Endodermal cell (in vitro differentiated cells): ENCODE measurements at regions not wholly inside any gene's neighbourhood (a gene's known extent, or its start where the extent isn't known, plus 50 kb on each side); places are given as distances from the start of the nearest gene placed in this dataset.

ENCODE experiments used
- DNase-seq: peaks from one replicate; pipeline ENCODE4 v3.0.0-alpha.2; 2017
- H3K27ac ChIP-seq: 2 replicates; pipeline ENCODE4 v1.5.1; 2013; ENCODE audit warnings: mild to moderate bottlenecking, low read depth, low read length, moderate library complexity
- H3K27me3 ChIP-seq: 2 replicates; pipeline ENCODE4 v1.6.1; 2013; ENCODE audit warnings: mild to moderate bottlenecking, low read length, moderate library complexity; ENCODE audit not compliant: insufficient read depth, control insufficient read depth, poor library complexity, severe bottlenecking
- H3K36me3 ChIP-seq: 2 replicates; pipeline ENCODE4 v1.7.0; 2013; ENCODE audit warnings: mild to moderate bottlenecking, low read length, moderate library complexity; ENCODE audit not compliant: control insufficient read depth, insufficient read depth
- H3K4me1 ChIP-seq: one replicate; pipeline ENCODE4 v1.7.0; 2013; ENCODE audit warnings: low read length; ENCODE audit not compliant: control insufficient read depth, insufficient read depth
- H3K4me3 ChIP-seq: 2 replicates; pipeline ENCODE4 v1.5.1; 2013; ENCODE audit warnings: mild to moderate bottlenecking, low read length, moderate library complexity
- H3K9ac ChIP-seq: 2 replicates; pipeline ENCODE4 v1.6.1; 2013; ENCODE audit warnings: mild to moderate bottlenecking, low read length, moderate library complexity; ENCODE audit not compliant: poor library complexity, severe bottlenecking; ENCODE audit errors: extremely low read depth
- H3K9me3 ChIP-seq: 2 replicates; pipeline ENCODE4 v1.6.1; 2013; ENCODE audit warnings: mild to moderate bottlenecking, low read length, moderate library complexity; ENCODE audit not compliant: control insufficient read depth
- H3K27ac Mint-ChIP-seq: 2 replicates; pipeline ENCODE4 v1.8.0; 2020; ENCODE audit warnings: mixed read lengths
- H3K27me3 Mint-ChIP-seq: 2 replicates; pipeline ENCODE4 v1.8.0; 2021; ENCODE audit warnings: mild to moderate bottlenecking, mixed read lengths; ENCODE audit not compliant: insufficient read depth
- H3K36me3 Mint-ChIP-seq: 2 replicates; pipeline ENCODE4 v1.8.0; 2020; ENCODE audit warnings: low read depth, mixed read lengths
- H3K4me1 Mint-ChIP-seq: 2 replicates; pipeline ENCODE4 v1.8.0; 2020; ENCODE audit warnings: mixed read lengths
- H3K4me3 Mint-ChIP-seq: 2 replicates; pipeline ENCODE4 v1.8.0; 2020; ENCODE audit warnings: mild to moderate bottlenecking, moderate library complexity, mixed read lengths
- H3K9me3 Mint-ChIP-seq: 2 replicates; pipeline ENCODE4 v1.8.0; 2020; ENCODE audit warnings: mild to moderate bottlenecking, mixed read lengths
- CTCF ChIP-seq: fragments of 200-600 bp; sonication (generic); conservative IDR thresholded peaks from 2 replicates; pipeline ENCODE4 v1.5.0; 2021; ENCODE audit warnings: antibody characterized with exemption, mild to moderate bottlenecking
- whole genome bisulfite sequencing, 2 experiments: methylation state at CpG; one replicate each; pipeline versions ENCODE4 v1.1.5 to v1.1.7; 2013; ENCODE audit warnings: missing lambda C conversion rate in 2 of 2, mixed read lengths in 1 of 2; ENCODE audit not compliant: insufficient coverage in 1 of 2, insufficient read length in 1 of 2; 5-methylcytosine and 5-hydroxymethylcytosine counted together

DNA sequence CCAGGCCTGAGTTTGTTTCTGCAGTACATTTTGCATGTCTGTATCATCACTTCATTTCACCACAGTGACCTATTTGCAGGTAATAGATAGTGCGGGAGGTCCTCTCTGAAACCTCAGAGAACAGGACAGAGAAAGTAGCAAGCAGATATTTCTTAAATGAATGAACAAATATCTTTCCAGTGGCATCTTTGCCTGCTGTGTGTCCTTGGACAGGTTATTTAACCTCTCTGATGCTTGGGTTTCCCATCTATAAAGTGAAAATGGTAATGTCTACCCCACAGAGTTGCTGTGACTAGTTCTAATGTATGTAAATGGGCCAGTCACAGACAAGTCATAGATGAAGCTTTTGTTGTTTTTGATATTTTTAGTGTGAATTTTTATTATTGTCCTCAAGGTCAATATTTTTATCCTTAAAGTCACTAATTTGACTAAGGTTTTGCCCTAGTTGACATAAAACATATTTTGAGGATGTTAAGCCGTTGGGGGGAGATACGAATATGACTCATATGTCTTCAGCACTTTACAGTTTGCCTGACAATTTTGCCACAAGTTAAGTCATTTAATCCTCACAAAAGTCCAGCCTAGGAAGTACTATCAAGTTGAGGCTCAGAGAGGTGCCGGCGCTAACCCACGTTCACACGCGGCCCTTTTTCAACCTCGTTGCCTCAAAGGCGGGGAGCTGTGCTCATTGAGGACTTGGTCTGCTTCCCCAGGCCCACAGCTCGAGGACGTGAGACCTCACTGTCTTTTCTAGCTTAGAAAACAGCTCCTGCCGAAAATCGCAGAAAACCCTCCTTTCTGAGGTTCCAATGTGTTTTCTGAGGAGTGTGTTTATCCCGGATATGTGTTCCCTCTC is 126.7 kb upstream of the STX18 start:
- peaks cover 34% of the 10 kb centered on the region for H3K4me1 Mint-ChIP-seq
- DNase-seq, result no peak
- H3K27ac Mint-ChIP-seq, result no peak overlapping the region
- no peaks in the 10 kb centered on the region for H3K9me3 Mint-ChIP-seq
- Histone ChIP-seq H3K4me1 (peaks cover 13% of the 10 kb centered on the region), H3K27me3 (peaks cover 39% of the 10 kb centered on the region), H3K36me3 (no peaks in the 10 kb centered on the region), H3K9me3 (no peaks in the 10 kb centered on the region), H3K27ac (no peak overlapping the region), H3K4me3 (no peak overlapping the region), H3K9ac (no peak overlapping the region)
- no peak for TF ChIP-seq CTCF
- H3K27me3 Mint-ChIP-seq, result peaks cover 47% of the 10 kb centered on the region
- H3K36me3 Mint-ChIP-seq, result no peaks in the 10 kb centered on the region
- no peak overlapping the region for H3K4me3 Mint-ChIP-seq
- 69 to 73% methylated on average over 9 to 15 of the region's 15 CpGs for WGBS, 2 experiments

DNA sequence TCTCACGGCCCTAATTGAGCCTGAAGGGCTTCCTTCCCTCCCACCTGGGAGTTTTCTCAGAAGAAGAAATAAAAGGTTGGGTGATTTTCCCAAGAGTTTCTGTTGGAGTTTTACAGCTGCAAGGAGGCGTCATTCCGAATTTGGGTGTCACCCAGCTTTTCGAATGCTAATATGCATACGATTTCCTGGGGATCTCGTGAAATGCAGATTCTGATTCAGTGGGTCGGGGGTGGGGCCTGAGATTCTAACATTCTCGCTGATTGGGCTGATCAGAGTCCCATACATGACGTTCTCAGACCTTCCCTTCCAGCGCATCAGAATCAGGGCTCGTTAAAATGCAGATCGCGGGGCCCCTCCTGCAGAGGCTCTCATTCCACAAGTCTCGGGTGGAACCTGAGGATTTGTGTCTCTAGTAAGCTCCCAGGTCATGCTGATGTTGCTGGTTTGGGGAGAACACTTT is 125.8 kb upstream of the STX18 start:
- H3K4me1 Mint-ChIP-seq, result peaks cover 34% of the 10 kb centered on the region

More for the DNA sequence above, 125.8 kb upstream of the STX18 start:
- H3K27me3 ChIP-seq, result peaks cover 39% of the 10 kb centered on the region
- peak; percentile 7 for TF ChIP-seq CTCF
- Mint-ChIP-seq H3K27ac (peak overlapping the region; percentile 87), H3K36me3 (peaks cover under 1% of the 10 kb centered on the region), H3K9me3 (no peaks in the 10 kb centered on the region), H3K4me3 (peak overlapping the region; percentile 45), H3K27me3 (peaks cover 52% of the 10 kb centered on the region)
- WGBS, 2 experiments, result 4 to 11% methylated on average over 12 to 14 of the region's 14 CpGs
- peak overlapping the region; percentile 69 for H3K4me3 ChIP-seq
- H3K4me1 ChIP-seq, result peaks cover 13% of the 10 kb centered on the region
- no peak overlapping the region for H3K9ac ChIP-seq
- H3K9me3 ChIP-seq, result no peaks in the 10 kb centered on the region
- peak overlapping the region; percentile 74 for H3K27ac ChIP-seq
- H3K36me3 ChIP-seq, result no peaks in the 10 kb centered on the region
- peak; percentile 89 for DNase-seq
